HG02759 (cell line): ENCODE measurements at regions not wholly inside any gene's neighbourhood (a gene's known extent, or its start where the extent isn't known, plus 50 kb on each side); places are given as distances from the start of the nearest gene placed in this dataset.

Source experiments
- ATAC-seq: cut with Tn5 transposase; IDR thresholded peaks from one replicate; pipeline ENCODE4 v1.9.1; 2021; ENCODE audit warnings: mild to moderate bottlenecking, moderate library complexity; ENCODE audit not compliant: unreplicated experiment

DNA sequence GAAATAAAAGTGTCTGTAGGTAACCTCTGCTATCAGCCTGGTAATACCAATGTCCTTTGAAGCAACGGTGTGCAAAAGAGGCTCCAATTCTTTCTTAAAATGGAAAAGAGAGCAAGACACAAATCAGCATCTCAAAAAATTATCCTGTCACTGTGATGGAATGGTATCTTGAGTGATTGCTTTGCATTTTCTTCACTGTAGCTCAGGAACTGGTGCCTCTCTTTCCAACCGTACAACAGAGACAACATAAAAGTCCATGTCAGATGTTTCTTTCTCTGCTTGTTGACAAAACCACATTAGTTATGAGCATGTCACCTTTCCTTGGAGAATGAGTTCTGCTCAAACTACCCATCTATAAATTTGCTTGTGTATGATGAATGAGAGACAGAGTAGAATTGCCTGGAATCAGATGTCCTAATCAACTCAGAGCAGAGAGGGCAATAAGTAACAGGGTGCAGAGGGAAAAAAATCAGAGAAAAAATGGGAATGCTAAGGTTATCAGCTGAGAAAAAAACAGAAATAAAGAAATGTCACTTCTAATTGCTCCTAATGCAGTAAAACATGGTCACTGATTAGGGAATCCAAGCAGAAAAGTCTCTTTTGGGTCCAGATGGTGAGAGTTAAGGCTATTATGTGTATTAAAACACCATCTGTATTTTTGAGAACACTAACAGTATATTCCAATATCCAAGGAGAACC is 465.0 kb upstream of the ATP2B1 start:
- no peak for ATAC-seq

DNA sequence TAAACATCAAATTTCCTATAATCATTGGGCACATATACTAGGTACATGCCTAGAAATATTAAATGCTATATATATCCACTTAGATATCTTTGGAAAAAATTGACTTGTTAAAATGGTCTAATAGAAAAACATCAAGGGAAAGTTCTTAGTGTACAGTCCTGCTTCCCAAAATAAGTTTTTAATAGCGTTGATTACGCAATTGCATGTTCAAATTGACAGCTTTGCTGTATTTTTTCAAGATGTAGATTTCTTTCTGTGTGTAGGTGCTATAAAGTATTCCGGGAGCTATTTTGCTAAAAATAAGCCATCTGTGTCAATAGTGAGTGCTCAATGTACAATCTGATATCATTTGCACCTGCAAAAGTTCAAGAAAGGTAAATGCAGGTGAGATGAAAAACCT is 463.9 kb upstream of the ATP2B1 start:
- ATAC-seq = no peak

DNA sequence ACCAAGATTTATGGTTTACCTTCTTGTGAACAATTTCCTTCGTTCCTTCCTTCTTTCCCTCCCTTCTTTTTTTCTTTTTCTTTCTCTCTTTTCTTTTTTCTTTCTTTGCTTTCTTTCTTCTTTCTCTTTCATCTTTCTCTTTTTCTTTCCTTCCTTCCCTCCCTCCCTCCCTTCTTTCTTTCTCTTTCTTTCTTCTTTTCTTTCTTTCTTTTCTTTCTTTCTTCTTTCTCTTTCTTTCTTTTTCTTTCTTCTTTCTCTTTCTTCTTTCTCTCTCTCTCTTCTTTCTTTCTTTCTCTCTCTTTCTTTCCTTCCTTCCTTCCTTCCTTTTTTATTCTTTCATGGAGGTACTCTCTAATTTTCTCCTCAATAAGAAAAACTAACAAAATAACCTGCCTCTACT is 462.1 kb upstream of the ATP2B1 start:
- ATAC-seq = no peak

DNA sequence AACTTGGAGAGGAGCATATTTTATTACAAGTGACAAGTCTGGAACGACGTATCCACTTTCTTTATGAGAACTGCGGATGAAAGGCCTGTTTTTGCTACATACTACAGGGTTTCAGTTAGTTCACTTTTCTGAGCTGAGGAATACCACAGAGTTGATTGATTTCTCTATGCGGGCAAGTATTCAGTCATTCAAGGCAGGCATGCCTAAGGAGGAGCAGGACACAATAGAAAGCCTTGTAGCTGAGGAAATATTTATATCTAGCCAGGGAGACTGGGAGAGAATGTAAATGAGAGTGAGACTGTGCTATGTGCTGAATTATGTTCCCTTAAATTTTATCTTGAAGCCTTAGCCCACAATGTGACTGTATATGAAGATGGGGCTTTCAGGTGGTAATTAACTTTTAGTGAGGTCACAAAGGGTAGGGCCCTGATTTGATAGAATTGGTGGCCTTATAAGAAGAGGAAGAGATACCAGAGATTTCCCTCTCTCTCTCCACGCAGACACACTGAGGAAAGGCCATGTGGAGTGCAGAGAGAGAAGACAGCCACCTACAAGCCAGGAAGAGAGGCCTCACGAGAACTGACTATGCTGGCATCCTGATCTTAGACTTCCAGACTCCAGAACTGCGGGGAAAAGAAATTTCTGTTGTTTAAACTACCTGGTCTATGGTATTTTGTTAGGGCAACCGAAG is 459.0 kb upstream of the ATP2B1 start:
- ATAC-seq = no peak

DNA sequence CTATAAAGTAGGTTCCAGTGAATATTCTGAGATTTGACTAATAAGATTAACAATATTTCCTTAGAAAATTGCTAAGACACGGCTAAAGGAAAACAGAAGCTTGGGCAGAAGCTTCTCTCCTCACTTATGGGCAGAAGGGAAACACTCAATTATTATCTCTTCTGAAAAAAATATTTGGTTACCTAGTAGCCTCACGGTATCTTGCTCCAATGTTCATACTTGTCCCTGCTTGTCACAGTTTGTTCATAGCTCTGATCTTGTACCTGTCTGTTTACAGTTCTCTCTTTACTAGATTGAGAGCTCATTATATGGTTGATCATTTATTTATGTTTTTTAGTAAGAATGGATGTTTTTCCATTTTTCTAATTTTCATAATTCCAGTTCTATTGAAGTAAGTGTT is 458.0 kb upstream of the ATP2B1 start:
- no peak for ATAC-seq

DNA sequence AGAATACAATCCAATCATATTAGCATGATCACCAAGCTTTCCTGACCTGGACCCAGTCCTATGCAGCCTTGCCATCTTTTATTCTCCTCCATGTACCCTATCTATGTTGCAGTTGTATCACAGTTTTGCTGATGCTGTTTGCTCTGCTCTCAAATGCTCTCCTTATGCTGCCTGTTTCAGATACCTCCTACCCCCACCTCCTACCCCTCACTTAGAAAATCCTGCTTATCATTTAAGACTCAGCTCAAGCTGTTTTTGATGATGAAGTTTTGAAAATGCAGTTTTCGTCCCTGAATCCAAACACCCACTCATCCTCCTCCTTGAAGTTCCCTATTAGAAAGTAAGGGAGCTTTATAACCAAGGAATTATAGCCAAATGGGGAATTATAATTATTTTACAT is 457.4 kb upstream of the ATP2B1 start:
- ATAC-seq = no peak

DNA sequence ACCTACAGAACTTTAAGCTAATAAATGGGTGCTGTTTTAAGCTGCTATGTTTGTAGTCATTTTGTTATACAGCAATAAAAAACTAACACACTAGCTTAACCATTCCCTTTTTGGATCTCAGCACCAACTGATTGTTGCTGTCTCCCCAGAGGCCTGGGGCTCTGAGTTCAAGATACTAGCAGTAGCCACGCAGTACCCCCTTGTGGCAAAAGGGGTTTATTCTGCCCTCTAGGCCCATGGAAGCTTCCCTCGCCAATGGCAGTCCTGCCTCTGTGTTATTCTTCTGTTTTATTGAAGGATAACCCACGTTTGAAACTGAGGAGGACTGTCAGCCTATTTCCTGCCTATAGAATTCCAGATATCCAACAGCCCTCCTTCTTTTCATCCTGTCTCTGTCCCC is 455.3 kb upstream of the ATP2B1 start:
- no peak for ATAC-seq

DNA sequence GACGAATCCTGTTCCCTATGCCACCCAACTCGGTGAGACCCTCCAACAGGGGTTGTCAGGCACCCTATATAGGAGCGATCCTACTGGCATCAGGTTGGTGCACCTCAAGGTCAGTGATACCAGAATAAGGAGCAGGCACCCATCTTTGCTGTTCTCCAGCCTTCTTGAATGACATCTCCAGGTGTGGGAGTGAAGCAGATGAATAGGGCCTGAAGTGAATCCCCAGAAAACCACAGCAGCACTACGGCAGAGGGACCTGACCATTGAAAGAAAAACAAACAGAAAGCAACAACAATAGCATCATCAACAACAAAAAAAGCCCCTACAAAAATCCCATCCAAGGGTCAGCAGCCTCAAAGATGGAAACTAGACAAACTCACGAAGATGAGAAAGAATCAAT is 445.2 kb upstream of the ATP2B1 start:
- ATAC-seq = no peak

DNA sequence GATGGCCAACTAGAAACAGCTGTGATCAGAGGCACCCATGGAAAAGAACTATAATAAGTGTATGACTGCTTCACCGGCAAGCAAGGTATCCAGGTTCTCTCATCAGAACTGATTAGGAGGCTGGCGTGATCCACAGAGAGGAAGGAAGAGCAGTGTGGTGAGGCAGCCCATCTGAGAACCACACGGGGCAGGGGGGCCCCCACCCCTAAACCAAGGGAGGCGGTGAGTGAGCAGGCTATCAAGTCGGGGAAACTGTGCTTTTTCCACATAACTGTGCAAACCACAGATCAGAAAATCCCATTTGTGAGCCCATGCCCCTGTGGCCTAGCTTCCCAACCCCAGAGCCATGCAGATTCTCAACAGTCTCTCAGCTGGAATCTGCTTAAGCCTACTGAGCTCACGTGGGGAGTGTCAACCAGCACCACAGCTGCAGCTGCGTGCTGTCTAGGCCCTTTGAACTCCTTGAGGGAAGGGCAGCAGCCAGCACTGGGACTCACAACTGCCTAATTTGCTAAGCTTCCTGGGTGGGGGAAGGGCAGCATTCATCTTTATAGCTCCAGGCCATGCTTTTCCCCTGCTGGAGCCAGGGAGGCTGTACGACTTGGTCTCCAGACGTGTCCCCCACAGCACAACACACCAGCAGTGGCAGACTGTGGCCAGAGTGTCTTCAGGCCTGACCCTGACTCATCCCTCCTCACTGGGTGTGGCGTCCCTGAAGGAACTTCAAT is 444.4 kb upstream of the ATP2B1 start:
- ATAC-seq = no peak

DNA sequence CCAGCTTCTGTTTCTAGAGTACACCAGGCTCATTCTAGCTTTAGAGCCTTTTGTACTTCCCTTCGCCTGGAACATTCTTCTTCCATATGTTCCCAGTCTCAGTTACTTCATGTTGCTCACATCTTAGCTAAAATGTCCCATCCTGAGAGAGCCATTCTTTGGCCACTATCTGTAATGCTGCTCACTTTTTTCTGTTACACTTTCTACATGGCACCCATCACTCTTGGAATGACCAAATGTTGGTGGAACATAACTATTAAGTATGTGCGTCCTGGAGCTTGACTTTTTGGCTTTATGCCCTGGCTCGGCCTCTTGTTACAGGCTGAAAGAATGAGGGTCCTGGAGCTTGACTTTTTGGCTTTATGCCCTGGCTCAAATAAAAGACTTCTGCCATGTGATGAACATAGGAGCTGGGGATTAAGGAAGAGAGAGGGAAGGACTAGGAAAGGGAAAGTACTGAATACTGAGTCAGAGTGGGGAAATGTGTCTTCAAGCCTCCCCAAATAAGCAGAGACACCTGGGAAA is 442.9 kb upstream of the ATP2B1 start:
- ATAC-seq = no peak

DNA sequence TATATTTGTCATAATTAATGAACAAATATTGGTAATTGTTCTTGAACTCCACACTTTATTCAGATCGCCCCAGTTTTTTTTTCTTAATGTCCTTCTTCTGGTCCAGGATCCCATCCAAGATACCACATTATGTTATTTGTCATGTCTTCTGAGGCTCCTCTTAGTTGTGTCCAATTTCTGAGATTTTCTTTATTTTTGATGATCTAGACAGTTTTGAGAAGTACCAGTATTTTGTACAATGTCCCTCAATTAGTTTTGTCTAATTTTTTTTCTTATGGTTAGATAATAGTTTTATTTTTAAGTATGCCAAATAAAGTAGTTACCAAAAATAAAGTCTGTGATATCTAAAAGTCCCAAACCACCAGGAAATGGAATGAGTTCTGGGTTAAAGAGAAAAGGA is 440.8 kb upstream of the ATP2B1 start:
- no peak for ATAC-seq

DNA sequence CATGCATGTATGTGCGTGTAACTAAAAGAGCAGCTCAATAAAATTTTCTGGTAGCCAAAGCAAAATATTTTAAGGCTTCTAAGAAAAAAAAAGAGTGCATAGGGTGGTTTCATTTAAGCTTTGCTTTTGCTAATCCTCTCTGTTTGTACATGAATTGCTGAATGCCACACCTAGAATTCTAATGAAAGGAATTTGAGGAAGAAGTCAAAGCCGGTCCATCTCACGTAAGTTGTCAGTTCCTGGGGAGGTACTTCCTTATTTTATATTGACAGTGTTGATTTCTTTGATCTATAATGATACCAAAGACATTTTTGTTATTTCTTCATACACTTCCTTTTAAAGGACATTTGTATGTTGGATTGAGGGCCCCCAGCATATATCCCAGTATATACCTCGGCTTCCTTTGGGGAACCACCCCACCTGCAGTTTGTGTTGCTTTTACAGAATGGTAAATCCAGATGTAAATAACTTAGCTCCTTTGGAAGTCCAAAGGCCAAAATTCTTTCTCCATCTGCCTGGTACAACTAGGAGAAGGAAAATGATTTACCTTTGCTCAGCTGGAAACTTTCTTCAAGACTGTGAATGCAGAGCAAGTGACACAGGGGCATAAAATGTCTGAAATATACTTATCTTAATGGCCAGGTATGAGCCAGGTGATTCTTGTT is 420.9 kb upstream of the ATP2B1 start:
- ATAC-seq = no peak

DNA sequence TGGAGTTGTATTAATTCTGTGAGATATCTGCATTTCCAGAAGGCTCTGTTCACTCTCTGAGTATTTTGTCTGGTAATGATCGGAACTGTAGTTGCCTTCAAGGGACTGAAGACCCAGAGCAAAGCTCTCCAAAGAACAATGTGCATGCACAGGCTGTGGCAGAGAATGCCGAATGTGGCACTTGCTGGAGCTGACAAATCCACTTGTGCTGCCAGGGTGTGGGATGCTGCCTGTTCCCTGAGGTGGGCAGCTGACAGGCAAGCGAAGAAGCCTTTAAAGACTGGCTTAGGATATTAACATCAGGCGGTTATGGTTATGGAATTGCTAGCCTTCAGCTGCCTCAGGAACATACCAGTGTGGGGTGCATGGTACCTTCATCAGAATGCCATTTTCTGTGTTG is 419.9 kb upstream of the ATP2B1 start:
- no peak for ATAC-seq

DNA sequence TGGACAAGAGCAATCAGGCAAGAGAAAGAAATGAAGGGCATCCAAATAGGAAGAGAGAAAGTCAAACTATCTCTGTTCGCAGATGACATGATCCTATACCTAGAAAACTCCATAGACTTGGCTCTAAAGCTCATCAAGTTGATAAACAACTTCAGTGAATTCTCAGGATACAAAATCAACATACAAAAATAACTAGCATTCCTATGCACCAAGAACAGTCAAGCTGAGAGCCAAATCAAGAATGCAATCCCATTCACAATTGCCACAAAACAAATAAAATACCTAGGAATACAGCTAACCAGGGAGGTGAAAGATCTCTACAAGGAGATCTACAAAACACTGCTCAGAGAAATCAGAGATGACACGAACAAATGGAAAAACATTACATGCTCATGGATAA is 417.5 kb upstream of the ATP2B1 start:
- ATAC-seq = no peak

DNA sequence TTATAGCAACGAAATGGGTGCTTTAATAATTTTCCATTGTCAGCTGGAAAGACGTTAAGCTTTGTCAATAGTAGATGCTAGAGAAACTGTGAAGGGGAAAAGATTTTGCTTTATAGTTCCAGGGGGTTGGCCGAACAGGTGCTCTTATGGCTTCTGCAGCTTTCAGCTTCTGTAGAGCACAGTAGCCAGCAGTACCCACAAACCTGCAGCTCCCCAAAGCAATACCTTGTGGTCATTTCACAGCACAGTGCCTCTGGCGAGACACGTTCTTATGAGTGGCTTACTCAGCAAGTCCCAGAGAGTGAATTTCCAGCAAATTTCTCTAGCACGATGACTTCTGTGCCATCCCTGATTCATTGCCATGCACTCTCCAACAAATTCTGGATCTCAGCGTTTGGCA is 416.3 kb upstream of the ATP2B1 start:
- no peak for ATAC-seq

DNA sequence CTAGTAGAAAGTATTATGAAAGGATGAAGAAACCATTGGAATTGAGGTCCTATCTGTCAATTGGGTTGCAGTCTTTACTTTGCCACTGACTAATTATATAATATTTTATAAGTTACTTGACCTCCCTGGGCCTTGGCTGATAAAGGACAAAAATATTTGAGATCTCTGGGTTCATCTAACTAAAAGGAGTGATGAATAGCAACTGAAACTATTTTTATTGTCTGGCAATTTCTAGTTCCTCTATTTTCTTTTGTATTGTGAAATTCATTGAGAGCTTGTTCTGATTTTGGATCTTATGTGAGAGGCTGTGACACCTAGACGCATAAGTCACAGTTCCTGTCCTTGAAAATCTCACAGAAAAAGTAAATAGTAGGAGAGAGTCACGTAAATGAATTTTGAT is 415.7 kb upstream of the ATP2B1 start:
- no peak for ATAC-seq

DNA sequence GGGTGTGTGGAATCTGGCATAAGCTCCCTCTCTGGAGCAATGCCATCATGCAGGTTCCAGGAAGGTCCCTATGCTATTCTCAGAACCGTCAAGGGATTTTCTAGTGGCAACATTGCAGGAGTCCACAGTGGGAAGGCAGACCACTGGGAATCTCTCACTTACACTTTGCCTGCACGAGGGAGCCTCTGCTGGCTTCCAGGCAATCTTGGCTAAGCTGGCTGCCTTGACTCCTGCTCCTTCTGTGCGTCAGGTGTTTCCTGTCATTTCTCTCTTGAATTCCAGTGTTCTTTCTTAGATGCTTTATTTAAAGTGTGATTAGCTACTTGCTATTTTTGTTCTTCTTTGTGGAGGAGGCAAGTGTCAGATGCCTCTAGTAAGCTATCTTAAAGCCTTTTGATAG is 414.0 kb upstream of the ATP2B1 start:
- ATAC-seq = no peak

DNA sequence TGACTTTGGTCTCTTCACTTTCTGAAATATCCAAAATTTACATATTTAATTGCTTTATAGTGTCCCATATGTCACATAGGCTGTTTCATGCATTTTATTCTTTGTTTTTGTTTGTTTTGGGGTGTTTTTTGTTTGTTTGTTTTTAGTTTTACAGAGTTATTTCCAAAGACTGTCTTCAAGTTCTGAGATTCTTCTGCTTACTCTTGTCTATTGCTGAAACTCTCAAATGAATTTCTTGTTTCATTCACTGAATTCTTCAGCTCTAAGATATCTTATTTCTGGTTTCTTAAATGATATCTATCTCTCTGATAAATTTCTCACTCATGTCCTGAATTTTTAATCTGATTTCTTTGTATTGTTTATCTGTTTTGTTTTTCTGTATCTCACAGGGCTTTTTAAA is 412.0 kb upstream of the ATP2B1 start:
- no peak for ATAC-seq

DNA sequence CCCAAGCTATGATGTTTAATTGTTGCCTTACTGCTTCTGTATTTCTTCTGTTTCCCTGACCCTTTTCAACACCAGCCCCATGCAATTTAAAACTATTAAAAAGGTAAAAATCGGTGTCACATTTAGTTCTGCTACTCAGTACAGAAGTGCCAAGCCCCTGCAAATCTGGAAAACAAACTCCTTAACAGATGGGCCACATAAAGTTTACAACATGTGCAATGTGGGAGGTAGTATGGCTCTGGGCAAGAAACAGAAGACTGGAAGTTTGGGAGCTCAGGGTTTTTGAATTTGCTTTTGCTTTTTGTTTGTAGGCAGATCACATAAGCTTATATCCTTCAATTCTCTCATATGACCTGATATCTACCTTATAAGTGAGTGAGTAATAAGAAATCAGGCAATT is 404.0 kb upstream of the ATP2B1 start:
- no peak for ATAC-seq

DNA sequence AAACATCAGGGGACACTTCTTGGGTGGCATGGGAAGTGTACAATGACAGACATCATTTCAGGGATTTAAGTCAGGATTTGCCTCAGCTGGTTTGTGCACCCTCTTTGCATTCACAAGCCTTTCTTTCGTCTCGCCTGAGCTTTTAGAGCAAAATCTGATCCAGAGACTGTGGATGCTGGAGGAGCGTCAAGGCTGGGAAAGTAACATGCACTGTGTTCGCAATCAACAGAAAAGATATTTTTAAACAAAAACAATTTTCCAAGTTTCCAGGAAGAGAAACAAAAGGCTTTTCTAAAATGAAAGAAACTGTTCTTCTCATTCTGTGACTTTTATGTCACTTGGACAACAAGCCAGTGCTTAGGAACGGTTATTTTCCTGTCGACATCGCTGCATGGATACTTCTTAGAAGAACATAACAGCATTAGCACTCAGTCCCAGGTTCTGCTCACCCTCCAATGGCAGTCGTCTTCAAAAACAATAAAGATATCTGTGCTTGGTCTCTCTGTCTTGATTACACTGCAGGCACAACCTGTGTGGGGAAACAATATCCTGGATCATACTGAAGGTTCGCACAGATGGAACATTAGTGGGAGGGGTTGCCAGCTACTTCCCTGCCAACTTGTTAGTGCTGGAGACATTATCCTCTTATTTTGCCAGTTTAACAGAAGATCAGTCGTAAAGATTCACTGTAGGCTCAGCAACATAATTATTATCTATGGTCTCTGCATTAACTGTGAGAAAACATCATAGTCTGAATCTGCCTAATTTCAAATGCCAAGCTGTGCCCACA is 403.3 kb upstream of the ATP2B1 start:
- ATAC-seq = no peak

DNA sequence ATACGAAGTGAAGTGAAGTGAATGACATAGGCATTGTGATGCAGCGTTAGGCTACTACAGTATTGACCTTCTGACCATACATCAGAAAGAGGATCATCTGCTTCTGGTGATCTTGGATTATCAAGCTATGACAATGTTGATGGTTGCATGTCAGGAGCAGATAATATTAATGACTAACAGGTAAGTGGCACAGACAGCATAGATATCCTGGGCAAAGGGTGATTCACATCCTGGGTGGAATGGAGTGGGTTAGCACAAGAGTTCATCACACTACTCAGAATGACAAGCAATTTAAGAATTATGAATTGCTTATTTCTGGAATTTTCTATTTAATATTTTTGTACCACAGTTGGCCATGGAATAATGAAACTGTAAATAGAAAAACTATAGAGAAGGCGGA is 397.9 kb upstream of the ATP2B1 start:
- ATAC-seq = no peak
